Activated CD4-positive, alpha-beta T cell treated with anti-CD3 and anti-CD28 coated beads, Interleukin-2, amount 50 U/mL, for 48 hours (primary cell): ENCODE measurements at regions not wholly inside any gene's neighbourhood (a gene's known extent, or its start where the extent isn't known, plus 50 kb on each side); places are given as distances from the start of the nearest gene placed in this dataset.
"Not testable (repeated sequence)": the region's sequence is repeated elsewhere in the genome, so short reads cannot be mapped to it uniquely, and the experiment has no call there.

Source experiments
- DNase-seq, 2 experiments: peaks; one replicate each; pipeline ENCODE4 v3.0.0-alpha.2; 2020

DNA sequence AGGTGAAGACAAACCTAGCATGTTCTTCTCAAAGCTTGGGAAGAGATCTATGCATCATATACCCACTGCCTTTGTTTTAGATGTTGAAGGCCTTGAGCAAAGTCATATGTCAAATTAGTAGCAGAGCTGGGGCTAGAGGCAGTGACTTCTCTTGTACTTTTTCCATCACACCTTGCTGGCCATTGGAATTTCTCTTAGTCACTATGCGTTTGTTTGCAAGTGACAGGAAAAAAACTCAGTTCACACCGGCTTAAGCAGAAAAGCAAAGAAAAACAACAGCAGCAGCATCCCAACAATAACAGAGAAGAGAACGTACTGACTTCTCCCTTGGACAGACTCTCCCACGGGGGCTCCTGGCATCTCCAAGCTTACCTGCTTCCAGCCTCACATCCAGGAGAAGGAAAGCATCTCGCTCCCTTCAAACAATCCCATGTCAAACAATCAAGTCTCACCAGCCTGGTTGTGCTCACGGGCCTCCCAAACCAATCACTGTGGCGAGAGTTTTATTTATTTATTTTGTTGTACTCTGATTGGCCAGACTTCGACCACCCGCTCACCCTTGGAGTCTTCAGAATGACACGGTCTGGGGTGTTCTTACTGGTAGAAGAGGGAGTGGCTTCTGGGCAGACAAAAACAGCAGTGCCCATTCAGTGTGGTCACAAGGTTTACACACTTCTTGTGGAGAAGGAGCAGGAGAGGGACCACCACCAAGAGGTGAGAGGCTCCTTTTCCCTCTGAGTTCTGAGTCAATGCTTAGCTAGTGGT is 83.8 kb upstream of the STC2 start:
- DNase-seq: no peak

DNA sequence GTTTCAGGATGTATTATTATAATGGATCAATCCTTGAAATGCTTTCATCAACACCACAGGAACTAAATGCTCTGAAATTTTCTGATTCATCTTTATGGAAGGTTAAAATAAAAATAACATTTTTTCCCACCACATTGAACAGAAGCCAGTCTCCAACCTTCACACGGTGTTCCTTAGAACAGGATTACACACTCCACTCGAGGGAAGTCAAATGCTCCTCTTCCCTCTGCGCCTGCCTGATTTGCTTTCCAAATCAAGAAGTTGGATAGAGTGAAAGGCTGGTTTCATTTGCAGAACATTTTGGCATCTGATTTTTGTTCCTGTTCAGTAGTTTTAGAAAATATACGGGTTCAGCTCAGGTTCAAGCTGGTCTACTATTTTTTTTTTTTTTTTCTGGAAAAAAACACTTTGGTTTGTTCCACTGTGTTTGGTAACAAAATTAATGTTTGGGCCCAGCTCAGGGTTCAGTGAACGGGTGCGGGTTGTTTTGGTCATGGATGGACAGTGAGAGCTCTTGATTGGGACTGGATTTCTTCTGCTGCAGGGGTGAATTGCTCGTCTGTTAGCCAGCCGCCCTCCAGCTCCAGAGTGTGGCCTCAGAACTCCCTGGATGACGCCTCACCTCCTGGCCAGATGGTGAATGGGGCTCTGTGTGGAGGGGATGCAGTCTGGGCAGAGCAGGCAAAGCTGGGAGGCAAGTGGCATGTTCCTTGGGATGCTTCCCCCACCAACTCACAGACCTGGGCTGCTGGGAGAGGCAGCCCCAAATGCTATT is 82.4 kb upstream of the STC2 start:
- DNase-seq: no peak

DNA sequence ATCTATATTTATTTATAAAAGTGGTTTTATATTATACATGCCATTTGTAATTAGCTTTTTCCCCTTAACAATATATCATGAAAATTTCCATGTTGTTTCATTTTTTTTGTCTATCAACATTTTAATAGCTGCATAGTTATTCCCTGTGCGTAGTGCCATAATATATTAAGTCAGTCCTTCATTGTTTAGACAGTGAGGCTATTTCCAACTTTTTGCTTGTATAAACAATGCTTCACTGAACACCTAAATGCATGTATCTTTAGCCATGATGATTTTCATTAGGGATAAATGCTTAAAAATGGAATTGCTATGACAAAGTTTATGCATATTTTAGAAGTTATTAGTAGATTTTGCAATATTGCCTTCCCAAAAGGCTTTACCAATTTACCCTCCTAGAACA is 80.7 kb upstream of the STC2 start:
- DNase-seq: no peak

DNA sequence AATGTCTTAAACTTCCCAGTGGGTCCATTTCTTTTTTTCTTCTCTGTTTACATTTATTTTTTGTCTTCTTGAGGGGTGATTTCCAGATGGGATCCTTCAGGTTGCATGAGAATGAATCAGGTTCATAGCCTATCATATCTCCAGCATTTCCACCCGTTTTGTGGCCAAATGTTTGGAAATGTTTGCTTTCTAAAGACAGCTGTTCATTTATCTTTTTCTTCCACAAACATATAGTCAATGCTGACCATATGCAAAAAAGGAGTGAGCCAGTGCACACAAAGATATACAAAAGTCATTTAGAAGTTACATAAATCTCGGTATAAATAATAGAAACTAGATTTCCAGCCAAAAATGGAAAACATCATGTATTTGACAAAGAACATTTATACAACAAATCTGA is 71.6 kb upstream of the STC2 start:
- DNase-seq: no peak

DNA sequence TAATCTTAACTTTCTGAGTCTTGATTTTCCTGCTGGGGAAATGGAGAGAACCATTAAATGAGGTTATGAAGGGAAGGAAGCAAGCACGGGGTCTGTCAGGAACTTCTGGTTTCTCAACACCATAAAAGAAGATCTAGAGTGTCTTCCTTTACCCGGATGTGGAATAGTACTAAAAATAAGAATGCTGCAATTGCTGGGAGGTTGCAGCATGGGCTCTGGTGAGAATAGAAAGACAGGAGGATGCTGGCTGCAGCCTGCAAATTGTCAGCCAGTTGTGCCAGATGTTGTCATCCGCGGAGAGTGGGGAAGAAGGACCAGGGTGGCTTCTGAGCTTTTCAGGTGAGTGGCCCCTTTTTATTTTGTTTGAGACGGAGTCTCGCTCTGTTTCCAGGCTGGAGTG is 69.3 kb upstream of the STC2 start:
- no peak for DNase-seq

DNA sequence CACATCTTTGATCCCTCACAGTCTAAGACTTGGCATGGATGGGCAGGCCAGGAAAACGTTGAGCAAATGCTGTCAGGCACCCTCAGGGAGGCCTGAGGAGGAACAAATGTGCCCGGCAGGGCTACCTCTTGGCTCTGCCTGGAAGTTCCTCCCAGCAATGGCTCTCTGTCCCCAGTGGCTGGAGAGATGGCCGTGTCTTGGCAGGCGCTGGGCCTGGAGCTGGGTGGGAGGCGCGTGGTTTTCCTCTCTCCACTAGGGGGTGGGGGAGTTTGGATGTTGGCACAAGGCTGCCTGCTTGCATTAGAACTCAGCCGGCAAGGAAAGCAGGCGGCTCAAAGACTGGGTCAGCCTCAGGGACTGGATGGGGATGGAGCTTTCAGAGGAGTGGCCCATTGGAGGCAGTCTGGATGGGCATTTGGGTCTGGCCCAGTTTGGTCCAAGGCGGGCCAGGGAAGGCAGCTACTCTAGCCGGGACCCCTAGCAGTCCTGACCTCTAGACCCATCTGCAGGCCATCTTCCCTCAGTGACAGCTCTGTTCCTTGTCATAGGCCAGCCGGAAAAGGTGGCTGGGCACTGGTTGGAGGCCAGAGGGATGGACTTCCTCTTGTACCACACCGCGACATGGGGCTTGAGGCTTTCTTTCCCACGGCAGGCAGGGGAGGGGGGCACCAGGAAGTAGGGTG is 68.2 kb upstream of the STC2 start:
- DNase-seq: no peak

DNA sequence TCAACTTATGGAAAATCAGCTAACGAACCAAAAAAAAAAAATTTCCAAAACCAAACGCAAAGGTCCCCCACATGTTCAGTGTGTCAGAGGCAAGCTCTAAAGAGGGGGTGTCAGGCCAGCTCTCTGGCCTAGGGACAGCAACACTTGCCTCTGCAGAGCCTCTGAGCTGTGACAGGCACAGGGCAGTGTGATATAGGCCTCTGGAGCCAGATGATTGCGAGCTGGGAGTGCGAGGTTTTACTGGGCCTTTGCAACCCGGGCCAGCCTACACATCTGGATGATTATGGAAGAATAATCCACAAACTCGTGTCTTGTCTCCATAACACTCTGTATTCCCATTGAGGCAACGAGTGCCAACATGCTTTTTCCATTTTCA is 67.7 kb upstream of the STC2 start:
- DNase-seq: no peak

DNA sequence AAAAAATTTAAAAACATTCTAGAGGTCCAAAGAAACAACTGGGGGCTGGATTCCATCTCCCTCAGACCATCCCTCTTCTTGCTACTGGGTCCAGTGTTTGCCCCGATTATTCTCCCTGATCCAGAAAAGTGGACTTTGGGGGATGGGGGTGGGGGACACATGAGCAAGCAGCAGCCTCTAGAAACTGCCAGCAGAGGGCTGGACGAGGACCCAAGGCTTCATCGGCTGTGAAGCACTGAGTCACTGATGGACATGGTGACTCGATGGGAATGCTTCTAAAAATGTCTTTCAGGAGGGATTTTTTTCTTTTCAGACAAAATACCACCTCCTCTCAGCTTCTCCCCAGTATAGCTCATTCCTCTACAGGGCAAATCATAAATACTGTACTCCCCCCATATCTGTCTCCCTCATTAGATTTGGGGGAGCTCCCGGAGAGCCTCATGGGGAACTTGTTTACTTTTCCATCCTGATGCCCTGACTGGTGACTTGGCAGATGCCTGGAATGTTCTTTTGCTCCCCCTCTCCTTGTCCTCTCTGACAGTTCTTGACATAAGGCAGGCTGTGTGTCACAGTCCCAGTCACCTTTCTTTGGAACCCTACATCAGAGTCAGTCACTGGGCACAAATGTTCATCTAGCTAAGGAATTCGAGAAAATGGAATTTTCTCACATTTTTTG is 67.2 kb upstream of the STC2 start:
- no peak for DNase-seq

DNA sequence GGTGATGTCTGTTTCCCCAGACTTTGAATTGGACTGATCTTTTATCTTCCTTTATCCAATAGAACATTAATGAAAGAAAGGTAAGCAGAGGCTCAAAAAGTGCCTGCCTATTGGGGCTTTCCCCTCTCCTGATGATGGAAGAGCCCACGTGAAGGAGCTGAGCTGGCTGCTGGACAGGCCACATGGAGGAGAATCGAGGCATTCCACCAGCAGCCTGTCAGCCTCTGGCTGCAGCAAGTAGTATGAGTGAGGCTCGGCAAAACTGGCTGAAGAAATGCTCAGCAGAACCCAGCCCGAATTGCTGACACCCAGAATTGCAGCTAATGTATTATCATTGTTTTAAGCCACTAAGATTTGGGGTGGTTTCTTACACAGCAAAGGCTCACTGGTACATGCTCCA is 66.5 kb upstream of the STC2 start:
- DNase-seq: no peak

DNA sequence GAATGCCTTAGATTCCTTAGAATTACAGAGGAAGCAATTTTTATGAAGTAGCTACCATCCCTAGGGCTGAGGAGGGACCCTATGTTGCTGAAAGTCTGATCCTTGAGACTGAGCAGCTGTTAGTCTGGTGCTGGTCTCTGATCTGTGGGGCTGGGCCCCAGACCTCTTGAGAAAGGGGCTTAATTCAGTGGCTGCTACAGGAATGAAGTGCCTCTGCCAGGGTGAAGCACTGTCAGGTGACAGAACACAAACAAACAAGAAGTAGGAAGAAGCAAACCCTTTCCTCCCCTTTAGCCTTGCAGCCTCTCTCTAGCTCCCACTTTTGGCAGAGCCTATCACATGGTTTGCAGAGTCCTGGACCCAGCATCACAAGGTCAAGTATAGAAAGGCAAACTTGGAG is 64.0 kb upstream of the STC2 start:
- no peak for DNase-seq

DNA sequence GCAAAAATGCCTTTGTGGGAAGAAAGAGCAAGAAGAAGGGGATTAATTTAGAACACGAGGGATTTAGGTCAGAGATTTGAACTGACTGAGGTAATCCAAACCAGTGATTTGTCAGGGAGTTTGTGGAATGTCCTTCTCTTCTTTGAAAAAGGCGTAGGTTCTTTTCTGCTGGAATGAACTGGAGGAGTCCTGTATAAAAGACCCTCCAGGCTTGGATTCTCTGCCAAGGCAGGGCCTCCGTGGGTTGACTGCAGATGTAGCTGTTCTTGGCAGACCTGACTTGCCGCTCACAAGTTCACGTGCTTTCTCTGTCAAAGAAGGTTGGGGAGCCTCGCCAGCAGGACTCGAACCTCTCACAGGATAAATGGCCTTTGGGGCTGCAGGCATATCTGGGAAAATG is 62.8 kb upstream of the STC2 start:
- no peak for DNase-seq

DNA sequence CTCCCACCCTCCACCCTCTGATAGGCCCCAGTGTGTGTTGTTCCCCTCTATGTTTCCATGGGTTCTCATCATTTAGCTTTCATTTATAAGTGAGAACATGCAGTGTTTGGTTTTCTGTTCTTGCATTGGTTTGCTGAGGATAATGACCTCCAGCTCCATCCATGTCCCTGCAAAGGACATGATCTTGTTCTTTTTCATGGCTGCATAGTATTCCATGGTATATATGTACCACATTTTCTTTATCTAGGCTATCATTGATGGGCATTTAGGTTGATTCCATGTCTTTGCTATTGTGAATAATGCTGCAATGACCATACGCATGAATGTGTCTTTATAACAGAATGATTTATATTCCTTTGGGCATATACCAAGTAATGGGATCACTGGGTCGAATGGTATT is 59.1 kb upstream of the STC2 start:
- not testable (repeated sequence) for DNase-seq

DNA sequence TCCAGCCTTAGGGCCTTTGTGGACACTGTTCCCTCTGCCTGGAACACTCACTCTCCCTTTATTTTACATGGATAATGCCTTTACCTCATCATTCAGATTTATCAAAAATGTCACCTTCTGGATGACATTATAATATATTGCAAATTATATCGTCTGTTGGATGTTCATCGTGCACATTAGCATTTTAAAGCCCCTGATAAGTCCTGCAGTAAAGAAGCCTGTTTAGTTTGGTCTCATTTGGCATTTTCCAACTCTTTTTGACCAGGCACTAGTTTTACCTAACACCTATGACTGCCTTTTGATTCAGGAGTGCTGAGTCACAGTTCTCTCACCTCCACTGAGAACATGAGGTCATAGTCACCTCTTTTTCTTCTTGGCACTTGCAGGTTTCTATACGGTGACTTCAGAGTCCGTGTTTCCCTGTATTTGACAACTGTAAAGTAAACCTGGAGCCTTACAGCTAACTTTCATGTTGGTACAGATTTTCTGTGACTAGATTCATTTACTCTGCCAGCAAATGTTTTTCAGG is 57.7 kb upstream of the STC2 start:
- no peak for DNase-seq

DNA sequence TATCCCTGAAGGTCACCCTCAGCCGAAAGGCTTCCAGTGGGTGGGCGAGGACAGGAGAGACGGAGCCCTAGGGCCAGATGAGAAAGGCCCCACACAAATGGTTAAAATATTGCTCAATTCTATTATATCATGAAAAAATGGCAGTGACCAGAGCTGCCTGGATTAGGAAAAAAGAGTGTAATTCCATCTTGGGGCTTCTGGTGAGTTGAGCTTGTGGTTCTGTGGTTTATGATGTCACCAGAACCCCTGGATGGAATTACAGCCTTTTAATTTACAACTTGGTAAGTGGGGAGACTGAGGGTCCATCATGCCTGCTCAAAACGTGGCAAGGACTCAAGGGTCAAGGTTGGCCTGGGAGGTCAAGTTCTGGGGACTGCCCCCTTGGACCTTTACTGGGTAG is 55.5 kb upstream of the STC2 start:
- DNase-seq: no peak

DNA sequence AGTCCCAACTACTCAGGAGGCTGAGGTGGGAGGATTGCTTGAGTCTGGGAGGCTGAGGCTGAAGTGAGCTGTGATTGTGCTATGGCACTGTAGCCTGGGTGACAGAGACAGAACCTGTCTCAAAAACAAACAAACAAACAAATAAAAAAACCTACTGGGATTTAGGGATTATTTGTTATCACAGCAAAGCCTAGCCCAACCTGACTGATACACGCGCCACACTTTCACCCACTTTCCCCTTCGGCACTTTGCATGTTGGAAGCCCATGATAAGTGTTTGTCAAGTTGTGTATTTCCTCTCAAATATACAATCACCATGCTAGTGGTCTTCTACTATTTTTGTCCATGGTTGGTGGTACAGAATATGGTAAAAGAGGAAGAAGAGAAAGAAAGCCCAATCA is 50.5 kb upstream of the STC2 start:
- no peak for DNase-seq
